T-helper 1 cell treated with Interleukin-12 subunit alpha and Interleukin-12 subunit beta and Interleukin-4 antibody, amounts not matched to agents 30 μg/mL and 1 μg/mL, for 36 hours (primary cell): ENCODE measurements at regions not wholly inside any gene's neighbourhood (a gene's known extent, or its start where the extent isn't known, plus 50 kb on each side); places are given as distances from the start of the nearest gene placed in this dataset.
"Not testable (repeated sequence)": the region's sequence is repeated elsewhere in the genome, so short reads cannot be mapped to it uniquely, and the experiment has no call there.

Experiments
- H3K27ac Mint-ChIP-seq: one replicate; pipeline ENCODE4 v1.8.0; 2021; ENCODE audit warnings: mild to moderate bottlenecking, mixed read lengths
- H3K27me3 Mint-ChIP-seq: one replicate; pipeline ENCODE4 v1.8.0; 2021; ENCODE audit warnings: low read depth, mixed read lengths
- H3K36me3 Mint-ChIP-seq: one replicate; pipeline ENCODE4 v1.8.0; 2021; ENCODE audit warnings: low read depth, mixed read lengths
- H3K4me1 Mint-ChIP-seq: one replicate; pipeline ENCODE4 v1.8.0; 2021; ENCODE audit warnings: low read depth, mixed read lengths
- H3K4me3 Mint-ChIP-seq: one replicate; pipeline ENCODE4 v1.8.0; 2021; ENCODE audit warnings: mild to moderate bottlenecking, moderate library complexity, mixed read lengths
- H3K9me3 Mint-ChIP-seq: one replicate; pipeline ENCODE4 v1.8.0; 2021; ENCODE audit warnings: mixed read lengths

GRCh38 chr6:8628063-8628462 is 192.7 kb upstream of the SLC35B3 start:
- Mint-ChIP-seq H3K27me3 (no peaks in the 10 kb centered on the region), H3K4me1 (no peaks in the 10 kb centered on the region), H3K4me3 (no peak overlapping the region), H3K27ac (no peak overlapping the region), H3K36me3 (no peaks in the 10 kb centered on the region), H3K9me3 (peaks cover 3% of the 10 kb centered on the region)

DNA sequence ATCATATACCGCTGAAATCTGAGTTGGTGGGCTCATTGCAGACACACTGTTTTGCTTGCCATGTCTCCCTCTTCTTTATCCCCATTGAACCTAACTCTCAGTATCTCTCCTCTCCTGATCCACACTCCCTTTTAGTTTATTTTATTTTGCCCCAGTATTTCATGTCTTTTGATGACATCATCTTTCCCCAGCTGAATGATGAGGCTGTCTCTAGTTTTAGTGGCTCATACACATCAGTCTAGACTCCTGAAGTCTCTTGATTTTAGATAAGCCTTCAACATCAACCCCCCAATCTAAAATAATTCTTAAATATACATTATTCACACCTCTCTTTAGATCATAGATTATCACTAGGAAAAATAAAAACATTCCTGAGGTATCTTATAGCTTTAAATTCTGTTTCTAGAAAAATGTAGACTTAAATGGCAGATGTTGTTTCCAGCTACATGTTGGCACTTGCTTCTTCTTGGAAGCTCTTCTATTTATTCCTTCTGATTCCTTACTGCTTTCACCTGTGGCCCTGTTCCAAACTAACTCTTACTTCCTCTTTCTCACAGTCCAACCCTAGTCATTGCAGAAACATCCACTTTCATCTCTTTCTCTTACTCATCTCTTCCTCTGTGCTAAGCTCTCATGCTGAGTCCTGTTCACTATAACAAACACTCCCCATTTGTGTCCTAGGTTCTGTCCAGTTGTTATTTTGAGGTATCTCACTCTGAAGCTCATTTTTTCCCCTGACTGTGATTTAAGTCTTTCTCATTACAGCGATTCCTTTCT is 191.9 kb upstream of the SLC35B3 start:
- H3K36me3 Mint-ChIP-seq: no peaks in the 10 kb centered on the region
- H3K4me1 Mint-ChIP-seq: no peaks in the 10 kb centered on the region
- H3K27ac Mint-ChIP-seq: no peak overlapping the region
- H3K4me3 Mint-ChIP-seq: no peak overlapping the region
- H3K9me3 Mint-ChIP-seq: peaks cover 3% of the 10 kb centered on the region
- no peaks in the 10 kb centered on the region for H3K27me3 Mint-ChIP-seq

DNA sequence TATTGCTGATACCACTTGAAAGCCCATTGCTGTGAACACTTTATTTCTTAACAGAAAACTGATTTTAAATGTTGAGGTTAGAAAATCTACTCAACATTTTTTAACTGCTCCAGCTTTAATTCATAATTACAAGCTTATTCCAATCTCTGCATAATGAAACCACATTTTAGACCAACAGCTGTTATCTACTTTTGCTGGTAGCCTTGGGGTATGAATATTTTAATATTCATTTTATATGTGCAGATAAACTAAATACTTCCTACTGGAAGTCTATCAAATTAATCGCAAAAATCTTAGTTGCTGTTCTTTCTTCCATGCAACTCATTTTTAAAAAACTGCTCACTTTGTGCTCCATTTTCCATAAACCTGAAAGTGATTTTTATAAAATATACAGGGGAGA is 189.3 kb upstream of the SLC35B3 start:
- Mint-ChIP-seq H3K4me3 (no peak overlapping the region), H3K27me3 (no peaks in the 10 kb centered on the region), H3K4me1 (no peaks in the 10 kb centered on the region), H3K27ac (no peak overlapping the region), H3K36me3 (no peaks in the 10 kb centered on the region), H3K9me3 (no peaks in the 10 kb centered on the region)

DNA sequence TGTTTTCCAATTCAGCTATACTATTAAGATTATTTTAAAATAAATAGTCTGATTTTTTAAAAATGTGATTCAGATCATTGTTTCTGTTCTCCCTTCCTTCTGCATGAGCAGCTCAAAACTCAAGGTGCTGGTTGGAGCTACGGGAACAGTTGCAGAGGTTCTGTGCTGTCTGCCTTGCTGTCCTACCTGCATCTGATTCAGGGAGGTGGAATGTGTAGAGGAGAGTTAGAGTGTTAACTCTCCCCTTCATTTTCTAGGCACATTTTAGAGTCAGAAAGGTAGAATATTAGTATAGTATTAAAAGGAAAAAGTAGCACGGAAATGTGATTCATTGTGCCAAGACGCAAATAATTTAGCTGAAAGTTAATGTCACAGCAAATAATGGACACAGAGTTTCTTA is 188.1 kb upstream of the SLC35B3 start:
- no peaks in the 10 kb centered on the region for H3K9me3 Mint-ChIP-seq
- H3K36me3 Mint-ChIP-seq: no peaks in the 10 kb centered on the region
- H3K27ac Mint-ChIP-seq: no peak overlapping the region
- H3K4me3 Mint-ChIP-seq: no peak overlapping the region
- H3K27me3 Mint-ChIP-seq: no peaks in the 10 kb centered on the region
- H3K4me1 Mint-ChIP-seq: no peaks in the 10 kb centered on the region

- Mint-ChIP-seq H3K4me1 (no peaks in the 10 kb centered on the region), H3K36me3 (no peaks in the 10 kb centered on the region), H3K27me3 (no peaks in the 10 kb centered on the region), H3K9me3 (peaks cover 7% of the 10 kb centered on the region), H3K4me3 (no peak overlapping the region), H3K27ac (no peak overlapping the region)
Observed at GRCh38 chr6:8619853-8620252, 184.5 kb upstream of the SLC35B3 start.

- not testable (repeated sequence) for H3K36me3 Mint-ChIP-seq, H3K4me1 Mint-ChIP-seq, H3K27me3 Mint-ChIP-seq, H3K27ac Mint-ChIP-seq, H3K4me3 Mint-ChIP-seq, H3K9me3 Mint-ChIP-seq
Observed at GRCh38 chr6:8619408-8619807, 184.1 kb upstream of the SLC35B3 start.

GRCh38 chr6:8608737-8609136 is 173.4 kb upstream of the SLC35B3 start:
- no peak overlapping the region for H3K4me3 Mint-ChIP-seq
- H3K27me3 Mint-ChIP-seq: no peaks in the 10 kb centered on the region
- no peak overlapping the region for H3K27ac Mint-ChIP-seq
- H3K9me3 Mint-ChIP-seq: peaks cover 6% of the 10 kb centered on the region
- no peaks in the 10 kb centered on the region for H3K36me3 Mint-ChIP-seq
- no peaks in the 10 kb centered on the region for H3K4me1 Mint-ChIP-seq

DNA sequence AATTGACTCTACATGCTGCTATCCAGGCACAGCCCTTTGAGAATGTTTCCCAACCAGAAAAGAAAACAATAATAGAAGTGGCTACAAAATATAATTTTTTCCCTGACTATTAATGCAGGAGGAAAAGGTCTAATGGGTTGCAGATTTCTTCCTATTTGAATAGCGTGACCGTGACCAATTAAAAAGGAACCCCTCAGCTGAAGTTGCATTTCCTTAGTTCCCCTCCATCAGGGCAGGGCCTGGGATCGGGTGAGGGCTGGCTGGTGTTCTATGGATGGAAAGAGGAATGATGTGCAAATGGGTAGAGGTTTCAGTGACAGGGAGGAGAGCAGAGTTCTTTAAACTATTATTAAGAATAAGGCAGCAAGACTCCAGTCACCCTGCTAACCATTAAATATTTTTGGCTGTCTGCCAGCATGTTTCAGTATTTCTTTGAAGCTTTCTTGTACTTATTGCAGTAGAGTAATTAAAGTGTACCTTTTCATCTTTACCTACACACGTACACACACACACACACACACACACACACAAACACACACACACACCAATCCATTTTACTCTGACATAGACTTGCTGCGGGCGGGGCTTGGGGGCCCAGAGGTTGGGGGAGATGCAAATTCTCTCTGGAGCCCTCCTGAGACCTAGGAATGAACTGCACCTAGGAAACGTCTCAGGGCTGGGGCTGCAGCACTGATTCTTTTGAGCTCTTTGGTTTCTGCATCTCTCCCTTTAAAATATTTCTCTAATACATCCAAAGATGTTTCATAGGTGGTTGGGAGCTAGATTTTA is 154.8 kb upstream of the SLC35B3 start:
- peaks cover 9% of the 10 kb centered on the region for H3K9me3 Mint-ChIP-seq
- no peaks in the 10 kb centered on the region for H3K27me3 Mint-ChIP-seq
- no peak overlapping the region for H3K27ac Mint-ChIP-seq
- H3K4me1 Mint-ChIP-seq: no peaks in the 10 kb centered on the region
- H3K4me3 Mint-ChIP-seq: no peak overlapping the region
- H3K36me3 Mint-ChIP-seq: no peaks in the 10 kb centered on the region

DNA sequence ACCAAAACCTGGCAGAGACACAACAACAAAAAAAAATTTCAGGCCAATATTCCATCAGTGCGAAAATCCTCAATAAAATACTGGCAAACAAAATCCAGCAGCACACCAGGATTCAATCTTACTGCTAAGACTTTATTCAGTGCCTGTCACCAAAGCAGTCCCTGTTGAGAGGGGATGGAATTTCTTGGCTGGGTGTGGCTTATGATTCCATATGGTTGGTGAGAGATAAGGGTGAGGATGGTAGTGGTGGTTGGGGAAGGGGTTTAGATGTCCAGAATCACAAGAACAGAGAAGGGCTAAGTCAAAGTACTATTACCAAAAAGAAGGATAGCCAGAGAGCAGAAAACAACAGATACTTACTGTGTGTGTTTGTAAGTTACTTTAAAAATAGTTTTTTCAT is 152.8 kb upstream of the SLC35B3 start:
- no peak overlapping the region for H3K4me3 Mint-ChIP-seq
- no peaks in the 10 kb centered on the region for H3K27me3 Mint-ChIP-seq
- no peak overlapping the region for H3K27ac Mint-ChIP-seq
- no peaks in the 10 kb centered on the region for H3K36me3 Mint-ChIP-seq
- no peaks in the 10 kb centered on the region for H3K4me1 Mint-ChIP-seq
- peaks cover 17% of the 10 kb centered on the region for H3K9me3 Mint-ChIP-seq

- Mint-ChIP-seq H3K36me3 (no peaks in the 10 kb centered on the region), H3K27ac (no peak overlapping the region), H3K4me3 (no peak overlapping the region), H3K4me1 (no peaks in the 10 kb centered on the region), H3K27me3 (no peaks in the 10 kb centered on the region), H3K9me3 (peaks cover 13% of the 10 kb centered on the region)
Observed at GRCh38 chr6:8583291-8583690, 147.9 kb upstream of the SLC35B3 start.

- H3K36me3 Mint-ChIP-seq: no peaks in the 10 kb centered on the region
- H3K27ac Mint-ChIP-seq: no peak overlapping the region
- H3K4me3 Mint-ChIP-seq: no peak overlapping the region
- peaks cover under 1% of the 10 kb centered on the region for H3K9me3 Mint-ChIP-seq
- H3K27me3 Mint-ChIP-seq: no peaks in the 10 kb centered on the region
- no peaks in the 10 kb centered on the region for H3K4me1 Mint-ChIP-seq
Observed at GRCh38 chr6:8579372-8579771, 144.0 kb upstream of the SLC35B3 start.

DNA sequence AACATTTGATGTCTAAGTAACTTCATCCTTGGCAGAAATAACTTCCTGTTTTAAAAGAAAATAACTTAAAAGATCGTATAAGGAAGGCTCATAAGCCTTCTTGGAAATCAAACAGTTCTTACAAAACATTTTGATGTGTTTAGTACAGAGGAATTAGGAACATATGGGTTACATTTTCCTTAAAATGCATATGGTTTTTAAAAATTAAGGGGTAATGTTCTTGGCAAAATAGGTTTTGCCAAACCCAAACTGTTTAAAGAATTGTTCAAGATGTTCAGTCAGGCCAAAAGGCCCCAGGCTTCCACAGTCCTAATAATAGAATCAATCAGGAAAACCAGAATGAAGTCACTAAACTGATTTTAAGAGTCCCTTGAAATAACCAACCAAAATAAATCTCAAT is 142.7 kb upstream of the SLC35B3 start:
- H3K9me3 Mint-ChIP-seq: no peaks in the 10 kb centered on the region
- H3K27ac Mint-ChIP-seq: no peak overlapping the region
- H3K27me3 Mint-ChIP-seq: no peaks in the 10 kb centered on the region
- no peak overlapping the region for H3K4me3 Mint-ChIP-seq
- H3K4me1 Mint-ChIP-seq: no peaks in the 10 kb centered on the region
- no peaks in the 10 kb centered on the region for H3K36me3 Mint-ChIP-seq

DNA sequence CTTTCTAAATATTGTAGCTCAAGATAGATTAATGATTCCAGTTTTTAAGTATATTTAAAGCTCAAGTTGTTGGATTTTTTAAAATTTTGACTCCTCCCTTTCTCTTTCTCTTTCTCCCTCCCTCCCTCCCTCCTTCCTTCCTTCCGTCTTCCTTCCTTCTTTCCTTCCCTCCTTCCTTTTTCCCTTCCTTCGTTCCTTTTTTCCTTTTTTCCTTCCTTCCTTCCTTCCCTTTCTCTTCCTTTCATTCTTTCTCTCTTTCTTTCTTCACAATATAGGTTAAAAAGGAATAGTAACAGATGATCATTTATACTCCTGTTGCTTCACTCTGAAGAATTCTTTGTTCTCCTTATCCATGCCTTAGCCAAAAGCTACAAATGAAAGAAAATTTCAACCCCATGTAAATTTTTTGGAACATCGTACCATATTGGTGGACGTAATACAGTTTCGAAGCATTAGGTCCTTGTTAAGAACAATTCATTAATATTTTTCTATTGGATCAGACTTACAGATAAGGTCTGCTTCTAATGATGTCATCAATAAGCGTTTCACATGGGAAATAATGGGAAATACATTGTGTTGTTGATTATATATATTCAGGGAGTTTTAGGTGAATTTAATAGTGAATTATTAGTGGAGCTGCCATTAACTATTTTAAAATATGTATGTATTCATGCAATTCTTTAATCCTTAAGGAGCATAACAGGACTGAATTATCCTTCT is 139.6 kb upstream of the SLC35B3 start:
- Mint-ChIP-seq H3K27ac (no peak overlapping the region), H3K9me3 (no peaks in the 10 kb centered on the region), H3K36me3 (no peaks in the 10 kb centered on the region), H3K4me1 (no peaks in the 10 kb centered on the region), H3K4me3 (no peak overlapping the region), H3K27me3 (no peaks in the 10 kb centered on the region)

- Mint-ChIP-seq H3K4me3 (no peak overlapping the region), H3K27ac (no peak overlapping the region), H3K36me3 (no peaks in the 10 kb centered on the region), H3K4me1 (no peaks in the 10 kb centered on the region), H3K9me3 (no peaks in the 10 kb centered on the region), H3K27me3 (no peaks in the 10 kb centered on the region)
Observed at GRCh38 chr6:8574311-8574710, 139.0 kb upstream of the SLC35B3 start.
